ENCODE measurements at regions not wholly inside any gene's neighbourhood (a gene's known extent, or its start where the extent isn't known, plus 50 kb on each side); places are given as distances from the start of the nearest gene placed in this dataset.
"Not testable (repeated sequence)": the region's sequence is repeated elsewhere in the genome, so short reads cannot be mapped to it uniquely, and the experiment has no call there.

DNA sequence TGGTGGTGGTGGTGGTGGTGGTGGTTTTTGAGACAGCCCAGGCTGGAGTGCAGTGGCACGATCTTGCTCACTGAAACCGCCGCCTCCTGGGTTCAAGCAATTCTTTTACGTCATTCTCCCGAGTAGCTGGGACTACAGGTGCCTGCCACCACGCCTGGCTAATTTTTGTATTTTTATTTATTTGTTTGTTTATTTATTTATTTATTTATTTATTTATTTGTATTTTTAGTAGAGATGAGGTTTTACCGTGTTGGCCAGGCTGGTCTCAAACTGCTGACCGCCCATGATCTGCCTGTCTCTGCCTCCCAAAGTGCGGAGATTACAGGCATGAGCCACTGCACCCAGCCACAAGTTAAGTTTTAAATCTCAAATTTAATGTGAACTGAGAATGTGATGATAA is 126.5 kb downstream of the PCDH18 start:
- TF ChIP-seq, protein P1, sequence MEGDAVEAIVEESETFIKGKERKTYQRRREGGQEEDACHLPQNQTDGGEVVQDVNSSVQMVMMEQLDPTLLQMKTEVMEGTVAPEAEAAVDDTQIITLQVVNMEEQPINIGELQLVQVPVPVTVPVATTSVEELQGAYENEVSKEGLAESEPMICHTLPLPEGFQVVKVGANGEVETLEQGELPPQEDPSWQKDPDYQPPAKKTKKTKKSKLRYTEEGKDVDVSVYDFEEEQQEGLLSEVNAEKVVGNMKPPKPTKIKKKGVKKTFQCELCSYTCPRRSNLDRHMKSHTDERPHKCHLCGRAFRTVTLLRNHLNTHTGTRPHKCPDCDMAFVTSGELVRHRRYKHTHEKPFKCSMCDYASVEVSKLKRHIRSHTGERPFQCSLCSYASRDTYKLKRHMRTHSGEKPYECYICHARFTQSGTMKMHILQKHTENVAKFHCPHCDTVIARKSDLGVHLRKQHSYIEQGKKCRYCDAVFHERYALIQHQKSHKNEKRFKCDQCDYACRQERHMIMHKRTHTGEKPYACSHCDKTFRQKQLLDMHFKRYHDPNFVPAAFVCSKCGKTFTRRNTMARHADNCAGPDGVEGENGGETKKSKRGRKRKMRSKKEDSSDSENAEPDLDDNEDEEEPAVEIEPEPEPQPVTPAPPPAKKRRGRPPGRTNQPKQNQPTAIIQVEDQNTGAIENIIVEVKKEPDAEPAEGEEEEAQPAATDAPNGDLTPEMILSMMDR (IDR thresholded peaks at IDR 0.05): not testable (repeated sequence)
- TF ChIP-seq EZH2 (IDR thresholded peaks at IDR 0.05): not testable (repeated sequence)
